Cerebellar nuclear complex (tissue), 1 donor: ENCODE measurements at regions not wholly inside any gene's neighbourhood (a gene's known extent, or its start where the extent isn't known, plus 50 kb on each side); places are given as distances from the start of the nearest gene placed in this dataset.

Experiments
- DNase-seq, 2 experiments: peaks; one replicate each; lab custom pipeline; 2025; lab: John Stamatoyannopoulos, UW

DNA sequence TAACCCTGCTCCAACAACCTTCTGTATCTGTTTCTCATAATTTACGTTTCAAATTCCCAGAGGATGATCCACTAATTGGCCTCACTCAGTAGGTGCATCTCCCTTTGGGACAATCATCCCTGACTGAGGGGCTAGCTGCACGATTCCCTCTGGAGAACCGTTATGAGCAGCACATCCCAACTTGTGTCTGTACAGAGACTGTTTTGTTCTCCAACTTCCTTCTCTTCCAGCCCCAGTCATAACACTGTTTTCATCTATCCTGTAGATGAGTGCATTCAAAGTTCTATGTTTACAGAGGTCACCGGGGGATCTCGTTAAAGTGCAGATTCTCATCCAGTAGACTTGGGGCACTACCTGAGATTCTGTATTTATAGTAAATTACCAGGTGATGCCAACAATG is 187.2 kb downstream of the REEP3 start:
- DNase-seq: no peak

GRCh38 chr10:63710703-63711102 is 189.5 kb downstream of the REEP3 start:
- DNase-seq: no peak

- DNase-seq: no peak
These were observed 190.2 kb downstream of the REEP3 start for GRCh38 chr10:63711361-63711760.

DNA sequence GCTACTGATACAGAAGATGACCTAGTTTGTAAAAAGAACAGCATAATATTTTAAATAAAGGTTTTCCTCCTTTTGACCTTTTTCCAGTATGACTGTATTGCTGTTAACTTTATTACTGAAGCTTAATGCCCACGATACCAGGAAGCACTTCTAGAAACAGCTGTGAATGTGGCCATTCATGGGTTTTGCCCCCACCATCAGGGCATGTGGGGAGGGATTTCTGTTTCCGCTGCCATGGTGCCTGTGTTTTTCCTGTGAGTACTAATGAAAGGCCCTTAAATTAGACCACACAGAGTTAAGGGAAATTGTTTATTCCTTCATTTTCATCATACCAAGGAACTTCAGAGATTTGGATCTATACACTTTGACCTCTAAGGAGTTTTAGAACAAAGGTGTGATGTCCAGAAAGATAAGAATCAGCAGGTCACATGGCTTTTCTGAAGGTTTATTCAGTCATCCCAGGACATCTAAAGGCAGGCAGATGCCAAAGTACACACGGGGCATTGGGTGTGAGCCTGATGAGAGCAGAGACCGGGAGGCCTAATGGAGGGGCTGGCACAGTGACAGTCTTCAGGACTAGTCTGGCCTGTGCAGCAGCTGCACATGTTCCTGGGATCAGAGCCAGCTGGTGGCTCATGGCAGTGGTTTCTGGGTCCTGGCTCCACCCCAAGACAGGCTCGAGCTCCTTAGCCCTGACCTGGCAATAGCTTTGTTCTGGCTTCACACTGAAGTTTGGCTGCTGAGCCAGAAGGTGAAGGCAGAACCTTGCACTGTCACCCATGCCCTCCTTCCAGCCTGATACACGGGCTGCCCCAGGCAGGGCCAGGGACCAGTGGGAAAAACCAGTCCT is 190.9 kb downstream of the REEP3 start:
- DNase-seq: peak in 1 of 2 experiments; percentile 8

GRCh38 chr10:63712717-63713115 is 191.5 kb downstream of the REEP3 start:
- DNase-seq: no peak

GRCh38 chr10:63713191-63714144 is 192.3 kb downstream of the REEP3 start:
- peak in 1 of 2 experiments; percentile 23 for DNase-seq

DNA sequence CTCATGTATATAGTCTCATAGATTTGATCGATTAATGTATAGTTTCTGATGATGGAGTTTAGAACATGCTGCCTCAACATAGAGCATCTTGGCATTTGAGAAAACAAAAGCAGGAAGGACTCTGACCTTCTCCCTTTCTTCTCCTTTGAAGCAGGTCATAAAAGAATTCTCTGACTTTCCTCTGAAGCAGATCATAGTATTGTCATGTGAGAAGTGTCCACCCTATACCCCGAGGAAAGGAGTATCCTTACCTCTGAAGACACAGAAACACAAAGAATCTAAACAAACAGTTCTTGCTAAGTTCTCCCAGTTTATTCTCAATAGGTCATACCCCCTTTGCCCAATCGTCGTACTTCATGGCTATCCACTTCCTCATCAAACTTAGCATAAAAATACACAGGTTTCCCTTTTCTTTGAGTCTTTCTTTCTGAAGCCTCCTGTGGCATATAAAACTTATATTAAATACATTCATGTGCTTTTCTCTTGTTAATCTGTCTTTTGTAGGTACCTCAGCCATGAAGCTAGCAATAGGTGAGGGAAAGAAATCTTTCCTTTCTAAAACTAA is 194.9 kb downstream of the REEP3 start:
- DNase-seq: no peak

DNA sequence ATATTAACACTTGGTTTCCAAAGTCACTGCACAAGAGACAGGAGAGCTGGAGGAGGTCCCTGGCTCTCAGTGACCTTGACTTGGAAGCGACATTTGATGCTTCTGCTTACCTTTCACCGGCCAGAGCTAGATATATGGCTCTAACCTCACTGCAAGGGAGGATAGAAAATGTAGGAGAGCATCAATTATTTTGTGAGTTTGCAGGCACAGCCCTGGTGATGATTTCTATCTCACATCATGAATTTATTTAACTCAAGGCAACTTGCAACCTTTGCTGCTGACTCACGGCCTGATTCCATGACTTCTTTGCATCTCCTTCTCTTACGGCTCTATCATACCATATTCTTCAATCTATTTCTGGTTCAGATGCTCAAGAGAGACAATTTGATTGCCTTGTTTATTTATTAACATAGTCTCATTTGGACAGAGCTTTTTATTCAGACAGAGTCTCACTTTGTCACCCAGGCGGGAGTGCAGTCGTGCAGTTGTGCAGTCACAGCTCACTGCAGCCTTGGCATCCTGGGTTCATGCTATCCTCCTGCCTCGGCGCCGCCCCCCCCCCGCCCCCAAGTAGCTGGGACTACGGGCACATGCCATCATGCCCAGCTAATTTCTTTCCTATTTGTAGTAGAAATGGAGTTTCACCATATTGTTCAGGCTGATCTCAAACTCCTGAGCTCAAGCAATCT is 196.0 kb downstream of the REEP3 start:
- DNase-seq: no peak

GRCh38 chr10:63718006-63718405 is 196.8 kb downstream of the REEP3 start:
- DNase-seq: no peak

- no peak for DNase-seq
These were observed 197.2 kb downstream of the REEP3 start for GRCh38 chr10:63718421-63718820.

DNA sequence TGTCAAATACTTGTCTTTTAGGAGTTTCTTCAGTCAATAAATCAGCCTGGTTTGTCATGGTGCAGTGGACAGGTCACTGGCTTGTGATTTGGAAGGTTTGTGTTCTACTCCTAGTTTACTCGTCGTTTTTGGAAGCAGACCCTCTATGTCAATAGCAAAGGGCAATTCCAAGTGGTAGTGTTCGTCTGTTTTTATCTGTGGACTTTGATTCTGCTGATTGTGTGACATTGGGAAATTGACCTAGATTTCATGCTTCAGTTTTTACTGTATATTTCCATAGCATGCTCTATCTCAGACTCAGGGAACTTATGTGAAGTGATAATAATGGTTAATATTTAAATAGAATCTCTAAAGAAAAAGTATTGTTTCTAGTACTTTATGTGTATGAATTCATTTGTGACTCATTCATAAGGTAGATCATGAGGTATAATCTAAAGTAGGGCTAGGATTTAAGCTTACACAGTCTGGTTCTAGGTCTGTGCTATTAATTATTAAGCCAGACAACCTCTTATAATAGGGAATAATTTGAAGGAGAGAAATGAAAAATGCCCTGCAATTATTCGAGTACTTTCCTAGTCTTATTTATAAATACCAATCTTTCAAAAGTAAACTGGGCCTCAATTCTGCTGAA is 198.1 kb downstream of the REEP3 start:
- DNase-seq: no peak

DNA sequence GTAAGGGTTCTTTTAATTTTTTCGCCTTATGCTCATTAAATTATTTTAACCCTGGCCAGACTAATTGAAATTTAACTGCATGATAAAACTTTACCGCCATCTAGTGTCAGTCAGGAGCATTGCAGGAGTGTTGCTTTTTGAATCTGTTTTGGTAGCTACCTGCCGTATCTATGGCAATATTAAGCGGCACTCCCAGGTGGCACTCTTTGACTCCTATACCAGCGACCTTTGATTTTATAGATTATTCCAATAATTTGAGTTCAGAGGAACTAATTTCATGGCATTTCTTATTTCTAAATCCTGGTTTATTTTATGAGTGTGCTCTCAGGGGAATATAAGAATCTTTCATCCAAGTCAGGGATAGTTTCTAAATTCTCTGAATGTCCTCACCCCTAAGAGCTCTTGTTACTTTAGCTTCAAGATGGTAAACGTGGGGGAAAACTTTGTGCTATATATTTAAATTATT is 198.9 kb downstream of the REEP3 start:
- DNase-seq: peak in 1 of 2 experiments; percentile 11

- DNase-seq: no peak
These were observed 199.5 kb downstream of the REEP3 start for GRCh38 chr10:63720676-63721075.

DNA sequence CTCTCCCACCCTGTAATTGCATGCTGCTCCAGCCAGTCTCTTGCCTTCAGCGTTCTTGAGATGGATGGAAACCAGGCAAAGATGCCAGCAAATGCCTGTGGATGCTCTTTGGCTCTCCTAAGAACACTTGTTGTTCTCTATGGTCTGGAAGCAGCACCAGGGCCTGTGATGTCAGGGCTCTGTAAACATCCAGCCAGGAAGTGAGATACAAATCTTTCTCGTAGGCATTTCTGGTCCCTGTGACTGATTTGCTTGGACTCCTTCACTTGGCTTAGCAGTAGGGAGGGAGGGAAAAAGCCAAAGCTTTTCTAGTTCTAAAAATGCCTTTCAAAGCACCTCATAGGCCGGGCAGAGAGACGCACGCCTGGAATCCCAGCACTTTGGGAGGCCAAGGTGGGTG is 201.3 kb downstream of the REEP3 start:
- no peak for DNase-seq

DNA sequence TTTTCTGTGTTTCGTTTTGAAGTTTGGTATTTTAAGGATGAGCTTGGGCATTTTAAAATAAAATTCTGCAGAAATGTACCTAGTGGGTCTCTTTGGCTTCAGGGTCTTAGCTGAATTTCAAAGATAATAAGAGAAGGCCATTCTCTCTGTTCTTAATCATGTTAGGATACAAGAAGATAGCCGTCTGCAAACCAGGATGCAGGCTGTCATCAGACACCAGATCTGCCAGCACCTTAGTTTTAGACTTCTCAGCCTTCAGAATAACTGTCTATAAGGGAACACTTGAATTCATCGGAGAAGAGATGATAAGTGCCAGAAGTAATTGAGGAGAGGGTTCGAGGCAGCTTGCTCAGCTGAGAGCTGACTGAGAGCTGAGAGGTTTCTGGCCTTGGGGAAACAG is 202.1 kb downstream of the REEP3 start:
- no peak for DNase-seq

DNA sequence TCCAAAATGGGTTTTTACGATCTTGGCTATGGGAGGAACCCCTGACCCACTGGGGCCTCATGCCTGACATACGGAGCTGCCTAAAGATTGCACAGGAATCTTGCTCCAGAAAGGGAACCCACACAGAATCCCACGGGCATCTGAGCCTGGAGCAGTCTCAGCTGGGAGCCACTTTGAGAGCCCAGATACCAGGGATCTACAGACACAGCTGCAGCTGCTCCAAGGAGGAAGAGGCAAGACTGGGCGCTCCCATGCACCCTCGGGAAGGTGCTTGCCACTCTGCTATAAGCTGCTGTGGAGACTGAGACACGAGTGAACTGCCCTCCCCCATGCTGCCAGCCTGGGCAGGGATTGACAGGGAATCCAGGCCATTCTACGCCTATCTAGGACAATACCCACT is 202.5 kb downstream of the REEP3 start:
- no peak for DNase-seq

DNA sequence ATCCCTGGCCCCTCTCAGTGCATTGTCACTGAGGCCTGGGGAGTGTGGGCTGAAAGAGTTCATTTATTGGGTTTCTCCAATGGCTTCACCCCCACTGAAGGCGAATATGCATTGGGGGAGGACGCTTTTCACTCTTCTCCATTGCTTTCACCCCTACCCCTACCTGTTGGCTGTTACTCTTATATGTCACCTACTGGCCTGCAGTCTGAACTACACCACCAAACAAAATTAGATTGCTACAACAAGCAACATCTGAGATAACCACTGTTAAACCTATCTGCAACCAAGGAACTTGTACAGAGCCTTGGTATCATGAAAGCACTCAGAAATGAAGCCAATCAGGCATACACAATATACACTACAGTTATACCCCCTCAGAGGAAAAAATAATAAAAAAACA is 203.7 kb downstream of the REEP3 start:
- no peak for DNase-seq

GRCh38 chr10:63726867-63727266 is 205.7 kb downstream of the REEP3 start:
- DNase-seq: no peak

- no peak for DNase-seq
These were observed 206.4 kb downstream of the REEP3 start for GRCh38 chr10:63727636-63728035.

DNA sequence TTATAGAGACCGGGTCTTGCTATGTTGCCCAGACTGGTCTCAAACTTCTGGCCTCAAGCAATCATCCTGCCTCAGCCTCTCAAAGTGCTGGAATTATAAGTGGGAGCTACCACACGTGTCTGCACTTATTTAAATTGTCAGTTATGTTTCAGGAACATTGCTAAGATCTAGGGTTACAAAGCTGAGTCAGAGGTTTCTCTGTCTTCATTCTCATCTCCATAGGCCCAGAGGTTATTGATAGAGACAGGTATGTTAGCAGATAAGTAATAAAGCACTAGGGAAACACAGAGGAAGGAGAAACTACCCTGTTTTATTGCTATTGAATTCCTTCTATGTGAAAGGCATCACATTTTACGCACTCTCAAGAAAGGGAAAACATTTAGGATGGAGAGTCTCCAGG is 214.1 kb downstream of the REEP3 start:
- no peak for DNase-seq

DNA sequence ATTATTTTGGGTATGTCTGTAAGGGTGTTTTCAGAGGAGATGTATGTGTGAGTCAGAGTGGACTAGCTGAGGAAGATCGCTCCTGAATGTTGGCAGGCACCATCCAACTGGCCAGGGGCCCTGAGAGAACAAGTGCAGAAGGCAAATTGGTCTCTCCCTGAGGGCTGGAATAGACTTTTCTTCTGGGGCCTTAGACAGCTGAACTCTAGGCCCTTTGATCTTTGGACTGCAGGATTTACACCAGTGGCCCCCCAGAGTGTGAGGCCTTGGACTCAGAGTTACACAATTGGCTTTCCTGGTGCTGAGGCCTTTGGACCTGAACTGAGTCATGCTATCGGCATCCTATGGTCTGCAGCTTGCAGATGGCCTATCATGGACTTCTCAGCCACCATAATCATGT is 217.2 kb downstream of the REEP3 start:
- no peak for DNase-seq
